ENCODE measurements at regions not wholly inside any gene's neighbourhood (a gene's known extent, or its start where the extent isn't known, plus 50 kb on each side); places are given as distances from the start of the nearest gene placed in this dataset.

GRCh38 chr1:5341471-5341870 lies 650.8 kb downstream of the NPHP4 start:
- no peaks in the 10 kb centered on the region for H3K27me3 ChIP-seq
- in situ Hi-C loops (cut with MboI; ENCODE audit: low sequenced_read_pairs in 4 of 4), result no loop called here
- no peak for TF ChIP-seq POLR2A (IDR thresholded peaks at IDR 0.05)
- no peak for TF ChIP-seq CTCF (IDR thresholded peaks at IDR 0.05 in 4 of 5, conservative IDR thresholded peaks at IDR 0.05 in 1 of 5)
- H3K9me3 ChIP-seq, result no peaks in the 10 kb centered on the region
- no peaks in the 10 kb centered on the region for H3K36me3 ChIP-seq
- no peak for DNase-seq
- ATAC-seq, result no peak
- H3K27ac ChIP-seq, result no peak overlapping the region
- H3K4me3 ChIP-seq, result no peak overlapping the region
- intact Hi-C loops (cut with DNase I; ENCODE audit: low total_unique reads), result no loop called here
- no peaks in the 10 kb centered on the region for H3K4me1 ChIP-seq

DNA sequence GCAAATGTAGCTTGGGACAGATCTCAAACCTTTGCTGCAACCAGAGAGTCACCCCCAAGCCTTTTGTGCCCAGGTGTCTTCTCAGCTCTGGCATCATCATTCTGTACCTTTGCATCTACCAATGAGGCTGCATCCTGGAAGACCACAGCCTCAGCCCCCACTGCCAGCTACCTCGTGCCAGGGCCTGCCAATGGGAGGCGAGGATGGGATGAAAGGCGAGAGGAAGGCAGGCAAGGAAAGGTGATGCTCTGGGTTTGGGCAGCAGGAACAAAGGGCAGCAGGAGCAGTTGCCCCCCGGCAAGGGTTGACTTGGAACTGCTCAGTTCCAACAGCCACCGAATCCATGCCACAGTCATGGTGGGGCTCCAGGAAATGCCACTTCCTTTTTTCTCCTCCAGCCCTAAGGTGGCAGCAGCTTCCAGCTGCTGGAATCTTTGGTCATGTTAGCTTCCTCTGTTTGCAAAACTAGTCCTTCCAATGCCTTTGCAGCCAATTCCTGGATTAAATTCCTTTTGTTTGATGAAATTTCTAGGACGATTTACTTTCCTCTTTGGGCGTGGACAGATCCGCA lies 651.6 kb downstream of the NPHP4 start:
- no peak for ATAC-seq
- TF ChIP-seq POLR2A (IDR thresholded peaks at IDR 0.05) (no peak), CTCF (IDR thresholded peaks at IDR 0.05 in 4 of 5, conservative IDR thresholded peaks at IDR 0.05 in 1 of 5) (no peak)

DNA sequence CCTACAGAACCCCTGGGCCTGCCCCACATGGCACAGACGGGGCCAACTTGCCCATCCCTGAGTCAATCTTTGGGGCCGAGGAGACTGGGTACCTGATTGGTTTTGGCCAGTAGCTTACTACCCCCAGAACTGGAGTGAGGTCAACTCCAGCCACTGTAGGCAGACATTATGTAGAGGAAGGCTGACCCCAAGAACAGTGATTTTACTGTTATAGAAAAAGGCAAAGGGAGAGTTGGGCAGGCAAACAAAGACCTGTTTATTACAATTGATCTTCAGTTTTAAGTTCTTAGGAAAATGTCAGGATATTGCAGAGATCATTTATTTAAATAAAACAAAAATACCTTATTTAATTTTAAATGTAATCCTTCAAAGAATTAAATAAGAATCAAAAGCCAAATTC lies 653.8 kb downstream of the NPHP4 start:
- no peaks in the 10 kb centered on the region for H3K4me1 ChIP-seq
- H3K27me3 ChIP-seq, result peaks cover 0 to 3% (median 0%) of the 10 kb centered on the region in 3 donors
- no peaks in the 10 kb centered on the region for H3K36me3 ChIP-seq
- in situ Hi-C loops (cut with MboI; ENCODE audit: low sequenced_read_pairs in 4 of 4) (no loop called here), intact Hi-C loops (cut with DNase I; ENCODE audit: low total_unique reads) (no loop called here)
- DNase-seq, result no peak
- TF ChIP-seq POLR2A (IDR thresholded peaks at IDR 0.05) (no peak), CTCF (IDR thresholded peaks at IDR 0.05 in 4 of 5, conservative IDR thresholded peaks at IDR 0.05 in 1 of 5) (no peak)
- no peaks in the 10 kb centered on the region for H3K9me3 ChIP-seq
- H3K4me3 ChIP-seq, result no peak overlapping the region
- H3K27ac ChIP-seq, result no peak overlapping the region
- ATAC-seq, result no peak

More for the DNA sequence above, 651.6 kb downstream of the NPHP4 start:
- Histone ChIP-seq H3K36me3 (no peaks in the 10 kb centered on the region), H3K27ac (no peak overlapping the region), H3K4me3 (no peak overlapping the region), H3K9me3 (no peaks in the 10 kb centered on the region), H3K27me3 (peaks cover 0 to 3% (median 0%) of the 10 kb centered on the region in 3 donors), H3K4me1 (no peaks in the 10 kb centered on the region)
- intact Hi-C loops (cut with DNase I; ENCODE audit: low total_unique reads) (no loop called here), in situ Hi-C loops (cut with MboI; ENCODE audit: low sequenced_read_pairs in 4 of 4) (no loop called here)
- no peak for DNase-seq

- DNase-seq, result no peak
- H3K27me3 ChIP-seq, result peaks cover 0 to 3% (median 0%) of the 10 kb centered on the region in 3 donors
- H3K9me3 ChIP-seq, result no peaks in the 10 kb centered on the region
- ATAC-seq, result no peak
- intact Hi-C loops (cut with DNase I; ENCODE audit: low total_unique reads) (no loop called here), in situ Hi-C loops (cut with MboI; ENCODE audit: low sequenced_read_pairs in 4 of 4) (no loop called here)
- no peak overlapping the region for H3K27ac ChIP-seq
- no peaks in the 10 kb centered on the region for H3K4me1 ChIP-seq
- H3K36me3 ChIP-seq, result no peaks in the 10 kb centered on the region
- no peak overlapping the region for H3K4me3 ChIP-seq
- no peak for TF ChIP-seq CTCF (IDR thresholded peaks at IDR 0.05 in 4 of 5, conservative IDR thresholded peaks at IDR 0.05 in 1 of 5)
- no peak for TF ChIP-seq POLR2A (IDR thresholded peaks at IDR 0.05)
These were observed 658.9 kb downstream of the NPHP4 start for GRCh38 chr1:5333291-5333690.

DNA sequence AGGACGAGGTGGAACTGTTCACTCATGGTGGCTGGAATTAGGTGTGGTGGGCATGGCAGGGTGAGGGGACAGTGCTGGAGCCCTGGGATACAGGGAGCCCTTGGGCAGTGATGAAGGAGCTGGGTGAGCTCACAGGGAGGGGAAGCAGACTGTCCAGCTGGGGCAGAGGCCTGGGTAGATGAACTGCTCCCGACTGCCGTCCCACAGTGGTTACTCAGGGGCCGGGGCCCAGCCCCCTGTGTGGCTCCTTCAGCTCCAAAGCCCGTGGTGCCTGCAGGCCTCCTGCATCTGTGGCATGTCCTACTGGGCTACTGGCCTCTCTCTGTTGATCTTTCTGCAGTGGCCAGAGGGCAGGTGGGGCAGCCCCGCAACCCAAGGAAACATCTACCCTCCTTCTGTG lies 661.1 kb downstream of the NPHP4 start:
- H3K27ac ChIP-seq, result no peak overlapping the region
- in situ Hi-C loops (cut with MboI; ENCODE audit: low sequenced_read_pairs in 4 of 4) (no loop called here), intact Hi-C loops (cut with DNase I; ENCODE audit: low total_unique reads) (no loop called here)
- H3K27me3 ChIP-seq, result no peaks in the 10 kb centered on the region
- H3K9me3 ChIP-seq, result no peaks in the 10 kb centered on the region
- no peaks in the 10 kb centered on the region for H3K4me1 ChIP-seq
- TF ChIP-seq POLR2A (IDR thresholded peaks at IDR 0.05) (no peak), CTCF (IDR thresholded peaks at IDR 0.05 in 4 of 5, conservative IDR thresholded peaks at IDR 0.05 in 1 of 5) (no peak)
- no peak overlapping the region for H3K4me3 ChIP-seq
- ATAC-seq (no peak), DNase-seq (no peak)
- no peaks in the 10 kb centered on the region for H3K36me3 ChIP-seq

All from gastrocnemius medialis (tissue), 4 donors.